Parathyroid adenoma (tissue), 2 donors: ENCODE measurements at regions not wholly inside any gene's neighbourhood (a gene's known extent, or its start where the extent isn't known, plus 50 kb on each side); places are given as distances from the start of the nearest gene placed in this dataset.

ENCODE experiments used
- H2AFZ ChIP-seq: fragments of 300-600 bp; sonication (generic); one replicate; pipeline ENCODE4 v1.7.0; 2017; ENCODE audit warnings: antibody characterized with exemption, mild to moderate bottlenecking
- H3K27ac ChIP-seq: fragments of 300-600 bp; sonication (generic); one replicate; pipeline ENCODE4 v1.7.0; 2017
- H3K27me3 ChIP-seq: fragments of 300-600 bp; sonication (generic); one replicate; pipeline ENCODE4 v1.7.0; 2017; ENCODE audit warnings: low read length; ENCODE audit not compliant: control insufficient read depth, insufficient read depth
- H3K36me3 ChIP-seq: fragments of 300-600 bp; sonication (generic); one replicate; pipeline ENCODE4 v1.7.0; 2017; ENCODE audit warnings: low read length; ENCODE audit not compliant: control insufficient read depth, insufficient read depth
- H3K4me1 ChIP-seq: fragments of 300-600 bp; sonication (generic); one replicate; pipeline ENCODE4 v1.7.0; 2017; ENCODE audit warnings: control low read depth
- H3K4me2 ChIP-seq: fragments of 300-600 bp; sonication (generic); one replicate; pipeline ENCODE4 v1.7.0; 2017; ENCODE audit warnings: low read length
- H3K4me3 ChIP-seq: fragments of 300-600 bp; sonication (generic); one replicate; pipeline ENCODE4 v1.7.0; 2017; ENCODE audit warnings: low read depth, low read length
- H3K79me2 ChIP-seq: fragments of 300-600 bp; sonication (generic); one replicate; pipeline ENCODE4 v1.7.0; 2017; ENCODE audit warnings: control low read depth
- H3K9ac ChIP-seq: fragments of 300-600 bp; sonication (generic); one replicate; pipeline ENCODE4 v1.7.0; 2017; ENCODE audit warnings: mild to moderate bottlenecking
- H3K9me3 ChIP-seq: fragments of 300-600 bp; sonication (generic); one replicate; pipeline ENCODE4 v1.7.0; 2017; ENCODE audit warnings: low read length; ENCODE audit not compliant: control insufficient read depth
- CTCF ChIP-seq: fragments of 300-600 bp; sonication (generic); IDR thresholded peaks from one replicate; pipeline ENCODE4 v1.7.0; 2017; ENCODE audit warnings: antibody characterized with exemption, mild to moderate bottlenecking
- donor health status: primary hyperparathyroidism.

- Histone ChIP-seq H3K79me2 (no peaks in the 10 kb centered on the region), H3K36me3 (no peaks in the 10 kb centered on the region), H2AFZ (no peak overlapping the region), H3K4me3 (no peak overlapping the region), H3K9me3 (no peaks in the 10 kb centered on the region), H3K4me1 (no peaks in the 10 kb centered on the region), H3K9ac (no peak overlapping the region), H3K27me3 (no peaks in the 10 kb centered on the region), H3K4me2 (no peak overlapping the region), H3K27ac (no peak overlapping the region)
- no peak for TF ChIP-seq CTCF
Measured at GRCh38 chr15:94840794-94841783, 609.7 kb downstream of the MCTP2 start.

GRCh38 chr15:94843060-94843459, 611.7 kb downstream of the MCTP2 start:
- H3K9ac ChIP-seq = no peak overlapping the region
- H3K79me2 ChIP-seq = no peaks in the 10 kb centered on the region
- H3K27ac ChIP-seq = no peak overlapping the region

GRCh38 chr15:94844198-94844537, 612.8 kb downstream of the MCTP2 start:
- peak overlapping the region; percentile 29 for H3K4me3 ChIP-seq
- no peak overlapping the region for H3K4me2 ChIP-seq
- TF ChIP-seq CTCF = no peak
- H3K9me3 ChIP-seq = no peaks in the 10 kb centered on the region
- H2AFZ ChIP-seq = no peak overlapping the region
- no peaks in the 10 kb centered on the region for H3K27me3 ChIP-seq
- H3K36me3 ChIP-seq = no peaks in the 10 kb centered on the region
- no peak overlapping the region for H3K27ac ChIP-seq
- H3K9ac ChIP-seq = no peak overlapping the region
- no peaks in the 10 kb centered on the region for H3K4me1 ChIP-seq
- no peaks in the 10 kb centered on the region for H3K79me2 ChIP-seq

More at GRCh38 chr15:94843060-94843459, 611.7 kb downstream of the MCTP2 start:
- H2AFZ ChIP-seq = no peak overlapping the region
- no peaks in the 10 kb centered on the region for H3K36me3 ChIP-seq
- no peak overlapping the region for H3K4me3 ChIP-seq
- no peaks in the 10 kb centered on the region for H3K4me1 ChIP-seq
- TF ChIP-seq CTCF = no peak
- no peaks in the 10 kb centered on the region for H3K27me3 ChIP-seq
- no peak overlapping the region for H3K4me2 ChIP-seq
- H3K9me3 ChIP-seq = no peaks in the 10 kb centered on the region

GRCh38 chr15:94844538-94845389, 613.4 kb downstream of the MCTP2 start:
- H3K27ac ChIP-seq = no peak overlapping the region
- no peaks in the 10 kb centered on the region for H3K79me2 ChIP-seq
- no peaks in the 10 kb centered on the region for H3K9me3 ChIP-seq
- H2AFZ ChIP-seq = no peak overlapping the region
- H3K36me3 ChIP-seq = no peaks in the 10 kb centered on the region
- no peak for TF ChIP-seq CTCF
- H3K4me1 ChIP-seq = no peaks in the 10 kb centered on the region
- H3K4me2 ChIP-seq = peak overlapping the region; percentile 67
- H3K27me3 ChIP-seq = no peaks in the 10 kb centered on the region
- H3K9ac ChIP-seq = no peak overlapping the region
- H3K4me3 ChIP-seq = peak overlapping the region; percentile 43
